ENCODE measurements at regions not wholly inside any gene's neighbourhood (a gene's known extent, or its start where the extent isn't known, plus 50 kb on each side); places are given as distances from the start of the nearest gene placed in this dataset.

DNA sequence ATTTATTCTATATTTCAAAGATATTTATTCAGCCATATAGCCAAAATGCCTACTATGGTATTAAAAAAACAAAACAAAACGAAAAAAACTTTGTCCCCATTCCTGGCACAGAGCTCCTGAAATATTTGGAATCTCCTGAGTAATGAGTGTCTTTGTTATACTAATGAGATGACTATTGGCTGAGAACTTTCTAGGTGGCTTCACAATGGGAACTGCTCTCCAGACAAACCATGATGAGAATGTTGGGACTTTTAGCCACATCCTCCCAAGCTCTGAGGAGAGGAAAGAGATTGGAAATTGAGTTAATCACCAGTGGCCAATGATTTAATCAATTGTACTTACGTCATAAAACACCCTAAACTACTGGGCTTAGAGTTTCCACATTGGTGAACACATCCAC is 631.8 kb upstream of the SETBP1 start:
- no peak overlapping the region for H3K9ac ChIP-seq (ENCODE audit: insufficient read length)
- H3K9me3 ChIP-seq (ENCODE audit: low read depth, low read length), result no peaks in the 10 kb centered on the region
- no peak overlapping the region for H3K4me3 ChIP-seq
- no peaks in the 10 kb centered on the region for H3K36me3 ChIP-seq (ENCODE audit: insufficient read depth, low read length)
- no peak for TF ChIP-seq EZH2 (IDR thresholded peaks at IDR 0.05)
- TF ChIP-seq FOXP2 (optimal IDR thresholded peaks at IDR 0.05; ENCODE audit: control extremely low read depth, extremely low read length, insufficient read depth), result no peak
- no peak for TF ChIP-seq POLR2AphosphoS5 (IDR thresholded peaks at IDR 0.05; ENCODE audit: borderline replicate concordance, low read depth, low read length)
- H3K27ac ChIP-seq, result no peak overlapping the region
- no peak for DNase-seq (ENCODE audit: low read depth, low spot score)

DNA sequence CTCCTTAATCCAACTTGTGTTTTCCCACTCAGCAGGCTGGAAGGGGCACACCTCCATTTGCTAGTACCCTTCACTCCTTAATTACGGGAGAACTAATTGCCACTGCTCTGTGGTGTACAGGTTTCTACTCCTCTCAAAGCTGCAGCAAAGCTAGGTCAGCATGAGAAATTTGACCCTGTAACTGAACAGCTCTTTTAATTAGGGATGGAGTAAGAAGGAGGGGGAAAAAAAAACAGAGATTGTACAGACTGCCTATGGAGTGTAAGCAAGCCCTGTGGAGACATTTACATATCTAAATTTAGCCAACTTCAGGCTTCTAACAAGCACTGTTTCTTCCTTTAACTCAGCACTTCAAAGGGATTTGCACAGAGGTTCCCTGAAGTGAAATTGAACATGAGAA is 629.7 kb upstream of the SETBP1 start:
- no peak for TF ChIP-seq POLR2AphosphoS5 (IDR thresholded peaks at IDR 0.05; ENCODE audit: borderline replicate concordance, low read depth, low read length)
- no peak for TF ChIP-seq EZH2 (IDR thresholded peaks at IDR 0.05)
- TF ChIP-seq FOXP2 (optimal IDR thresholded peaks at IDR 0.05; ENCODE audit: control extremely low read depth, extremely low read length, insufficient read depth), result no peak
- H3K27ac ChIP-seq, result no peak overlapping the region
- H3K9ac ChIP-seq (ENCODE audit: insufficient read length), result no peak overlapping the region
- no peaks in the 10 kb centered on the region for H3K9me3 ChIP-seq (ENCODE audit: low read depth, low read length)
- no peak for DNase-seq (ENCODE audit: low read depth, low spot score)
- H3K36me3 ChIP-seq (ENCODE audit: insufficient read depth, low read length), result no peaks in the 10 kb centered on the region
- H3K4me3 ChIP-seq, result no peak overlapping the region

DNA sequence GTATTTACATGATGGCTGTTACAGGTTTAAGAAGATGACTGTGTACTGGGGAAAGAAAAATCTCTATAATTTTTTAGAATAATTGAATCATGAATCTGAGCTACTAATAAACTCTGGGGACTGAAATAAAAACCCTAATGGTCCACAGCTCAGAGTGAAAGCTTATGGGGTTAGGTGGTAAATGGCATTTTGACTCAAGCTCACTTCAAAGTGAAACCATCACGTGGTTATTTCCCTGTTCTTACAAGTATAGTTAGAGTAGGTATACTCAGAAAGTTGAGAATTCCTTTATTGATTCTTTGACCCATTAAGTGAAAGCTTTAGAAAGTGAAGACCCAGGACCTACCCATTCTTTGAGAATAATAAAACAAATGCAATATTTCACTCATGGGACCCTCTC is 626.2 kb upstream of the SETBP1 start:
- no peak for TF ChIP-seq POLR2AphosphoS5 (IDR thresholded peaks at IDR 0.05; ENCODE audit: borderline replicate concordance, low read depth, low read length)
- TF ChIP-seq EZH2 (IDR thresholded peaks at IDR 0.05), result no peak
- TF ChIP-seq FOXP2 (optimal IDR thresholded peaks at IDR 0.05; ENCODE audit: control extremely low read depth, extremely low read length, insufficient read depth), result no peak
- H3K27ac ChIP-seq, result no peak overlapping the region
- no peaks in the 10 kb centered on the region for H3K9me3 ChIP-seq (ENCODE audit: low read depth, low read length)
- DNase-seq (ENCODE audit: low read depth, low spot score), result no peak
- no peak overlapping the region for H3K4me3 ChIP-seq
- H3K36me3 ChIP-seq (ENCODE audit: insufficient read depth, low read length), result no peaks in the 10 kb centered on the region
- H3K9ac ChIP-seq (ENCODE audit: insufficient read length), result no peak overlapping the region

DNA sequence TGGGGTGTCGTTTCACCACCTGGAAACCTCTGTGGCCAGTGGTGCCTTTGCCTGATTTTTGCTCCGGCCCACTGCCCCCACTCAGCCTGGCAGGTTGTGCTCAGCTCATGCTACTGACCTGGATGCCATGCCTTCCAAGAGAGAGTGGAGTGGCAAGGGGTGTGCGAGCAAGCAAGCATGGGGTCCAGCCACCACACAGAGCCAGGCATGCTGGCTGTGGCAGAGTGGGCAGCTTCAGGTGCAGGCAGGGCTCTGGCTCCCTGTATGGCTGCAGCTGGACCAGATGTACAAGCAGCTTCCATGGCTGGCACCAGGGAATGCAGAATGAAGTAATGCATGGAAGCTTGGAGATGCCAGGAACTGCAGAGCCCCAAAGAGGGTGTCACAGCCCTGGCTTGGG is 620.5 kb upstream of the SETBP1 start:
- TF ChIP-seq POLR2AphosphoS5 (IDR thresholded peaks at IDR 0.05; ENCODE audit: borderline replicate concordance, low read depth, low read length) (no peak), FOXP2 (optimal IDR thresholded peaks at IDR 0.05; ENCODE audit: control extremely low read depth, extremely low read length, insufficient read depth) (no peak), EZH2 (IDR thresholded peaks at IDR 0.05) (no peak)
- H3K9me3 ChIP-seq (ENCODE audit: low read depth, low read length), result no peaks in the 10 kb centered on the region
- H3K9ac ChIP-seq (ENCODE audit: insufficient read length), result no peak overlapping the region
- H3K4me3 ChIP-seq, result no peak overlapping the region
- no peak overlapping the region for H3K27ac ChIP-seq
- no peak for DNase-seq (ENCODE audit: low read depth, low spot score)
- no peaks in the 10 kb centered on the region for H3K36me3 ChIP-seq (ENCODE audit: insufficient read depth, low read length)

DNA sequence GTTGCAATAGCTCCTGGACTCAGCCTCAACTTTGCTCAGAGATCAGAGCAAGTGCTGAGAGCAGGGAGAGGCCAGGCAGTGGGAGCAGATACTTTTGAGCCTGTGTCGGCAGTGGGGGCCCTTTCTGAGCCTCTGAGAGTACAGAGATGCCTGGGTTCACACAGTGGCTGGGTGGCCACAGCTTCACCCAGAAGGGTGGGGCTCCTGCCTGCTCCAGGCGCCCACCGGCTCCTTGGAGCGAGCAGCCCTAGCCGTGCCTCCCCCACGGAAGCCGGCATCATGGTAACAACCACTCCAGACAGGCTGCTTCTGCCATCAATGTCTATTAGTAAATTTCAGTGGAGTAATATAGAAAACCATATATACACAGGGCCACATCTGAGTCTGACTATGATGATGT is 619.2 kb upstream of the SETBP1 start:
- no peak for DNase-seq (ENCODE audit: low read depth, low spot score)
- H3K27ac ChIP-seq, result no peak overlapping the region
- H3K36me3 ChIP-seq (ENCODE audit: insufficient read depth, low read length), result no peaks in the 10 kb centered on the region
- TF ChIP-seq FOXP2 (optimal IDR thresholded peaks at IDR 0.05; ENCODE audit: control extremely low read depth, extremely low read length, insufficient read depth) (no peak), EZH2 (IDR thresholded peaks at IDR 0.05) (no peak), POLR2AphosphoS5 (IDR thresholded peaks at IDR 0.05; ENCODE audit: borderline replicate concordance, low read depth, low read length) (no peak)
- H3K4me3 ChIP-seq, result no peak overlapping the region
- no peak overlapping the region for H3K9ac ChIP-seq (ENCODE audit: insufficient read length)
- no peaks in the 10 kb centered on the region for H3K9me3 ChIP-seq (ENCODE audit: low read depth, low read length)

DNA sequence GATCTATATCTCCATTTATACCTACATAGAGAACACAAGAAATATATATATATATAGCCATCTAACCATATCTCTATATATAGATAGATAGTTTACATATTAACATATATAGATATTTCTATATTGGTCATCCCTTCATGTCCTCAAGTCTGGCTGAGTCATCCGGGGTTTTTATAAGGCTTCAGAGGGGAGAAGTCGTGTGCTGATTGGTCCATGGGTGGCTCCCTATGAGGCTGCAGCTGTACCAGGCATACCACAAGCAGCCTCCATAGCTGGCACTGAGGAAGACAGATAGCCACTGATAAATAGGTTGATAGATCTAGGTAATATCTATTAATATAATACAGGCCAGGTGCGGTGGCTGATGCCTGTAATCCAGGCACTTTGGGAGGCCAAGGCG is 618.3 kb upstream of the SETBP1 start:
- no peaks in the 10 kb centered on the region for H3K36me3 ChIP-seq (ENCODE audit: insufficient read depth, low read length)
- H3K9me3 ChIP-seq (ENCODE audit: low read depth, low read length), result no peaks in the 10 kb centered on the region
- TF ChIP-seq EZH2 (IDR thresholded peaks at IDR 0.05) (no peak), FOXP2 (optimal IDR thresholded peaks at IDR 0.05; ENCODE audit: control extremely low read depth, extremely low read length, insufficient read depth) (no peak), POLR2AphosphoS5 (IDR thresholded peaks at IDR 0.05; ENCODE audit: borderline replicate concordance, low read depth, low read length) (no peak)
- DNase-seq (ENCODE audit: low read depth, low spot score), result no peak
- H3K4me3 ChIP-seq, result no peak overlapping the region
- no peak overlapping the region for H3K27ac ChIP-seq
- no peak overlapping the region for H3K9ac ChIP-seq (ENCODE audit: insufficient read length)

DNA sequence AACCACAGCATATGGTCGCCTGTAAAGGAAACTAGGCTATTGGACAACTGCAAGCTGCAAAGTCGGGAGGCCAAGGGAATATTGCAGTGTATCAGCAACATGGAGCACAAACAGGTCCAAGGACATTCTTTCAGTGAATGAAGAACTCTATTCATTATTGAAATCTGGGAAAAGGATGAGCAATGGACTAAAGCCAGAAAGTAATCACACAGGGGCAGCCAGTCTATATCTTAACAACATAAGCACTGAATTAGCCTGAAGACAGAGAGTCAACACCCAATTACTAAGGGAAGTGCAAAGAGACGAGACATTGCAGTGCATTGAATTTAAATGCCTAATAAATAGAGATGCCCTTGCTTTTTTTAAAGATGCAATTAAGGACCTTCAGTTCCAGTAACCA is 615.5 kb upstream of the SETBP1 start:
- no peak overlapping the region for H3K27ac ChIP-seq
- no peak overlapping the region for H3K9ac ChIP-seq (ENCODE audit: insufficient read length)
- no peak overlapping the region for H3K4me3 ChIP-seq
- no peak for TF ChIP-seq POLR2AphosphoS5 (IDR thresholded peaks at IDR 0.05; ENCODE audit: borderline replicate concordance, low read depth, low read length)
- no peaks in the 10 kb centered on the region for H3K36me3 ChIP-seq (ENCODE audit: insufficient read depth, low read length)
- H3K9me3 ChIP-seq (ENCODE audit: low read depth, low read length), result no peaks in the 10 kb centered on the region
- no peak for DNase-seq (ENCODE audit: low read depth, low spot score)

DNA sequence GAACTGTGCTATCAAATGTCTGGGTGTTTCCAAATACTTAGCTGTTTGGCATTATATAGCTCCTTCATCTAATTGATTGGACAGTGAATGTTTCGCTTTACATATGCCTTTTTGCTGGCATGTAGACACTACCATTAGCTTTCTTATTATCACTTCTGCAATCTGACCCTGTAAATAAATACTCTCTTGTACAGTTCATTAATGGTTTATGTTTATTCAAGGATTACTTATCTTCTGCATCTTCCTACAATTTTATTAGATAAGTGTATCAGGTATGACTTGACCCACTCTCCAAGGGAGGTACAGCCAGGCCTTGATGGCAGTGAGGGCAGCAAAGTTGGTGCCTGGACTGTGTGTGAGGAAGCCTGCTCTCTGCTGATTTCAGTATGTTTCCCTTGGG is 614.1 kb upstream of the SETBP1 start:
- Histone ChIP-seq H3K9me3 (ENCODE audit: low read depth, low read length) (no peaks in the 10 kb centered on the region), H3K4me3 (no peak overlapping the region), H3K27ac (no peak overlapping the region), H3K36me3 (ENCODE audit: insufficient read depth, low read length) (no peaks in the 10 kb centered on the region), H3K9ac (ENCODE audit: insufficient read length) (no peak overlapping the region)
- TF ChIP-seq FOXP2 (optimal IDR thresholded peaks at IDR 0.05; ENCODE audit: control extremely low read depth, extremely low read length, insufficient read depth) (no peak), POLR2AphosphoS5 (IDR thresholded peaks at IDR 0.05; ENCODE audit: borderline replicate concordance, low read depth, low read length) (no peak), EZH2 (IDR thresholded peaks at IDR 0.05) (no peak)
- no peak for DNase-seq (ENCODE audit: low read depth, low spot score)

DNA sequence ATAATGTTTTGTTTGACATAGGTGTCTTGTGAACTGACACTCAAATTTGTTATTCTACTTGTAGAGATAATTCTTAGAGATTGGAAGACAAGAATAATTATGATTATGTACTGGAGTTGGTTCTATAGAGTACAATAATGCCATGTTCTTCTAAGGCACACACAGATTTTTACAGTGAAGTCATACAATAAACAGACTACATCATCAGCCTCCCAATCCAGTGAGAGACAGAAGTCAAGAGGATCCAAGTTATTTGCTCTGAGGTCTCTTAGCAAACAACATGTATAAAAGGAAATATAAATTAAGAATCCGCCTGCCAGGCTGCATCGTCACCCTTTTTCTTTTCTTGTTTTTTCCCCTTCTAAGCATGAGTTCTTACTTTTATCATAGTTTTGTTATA is 613.5 kb upstream of the SETBP1 start:
- Histone ChIP-seq H3K36me3 (ENCODE audit: insufficient read depth, low read length) (no peaks in the 10 kb centered on the region), H3K9me3 (ENCODE audit: low read depth, low read length) (no peaks in the 10 kb centered on the region), H3K9ac (ENCODE audit: insufficient read length) (no peak overlapping the region), H3K27ac (no peak overlapping the region), H3K4me3 (no peak overlapping the region)
- DNase-seq (ENCODE audit: low read depth, low spot score), result no peak
- TF ChIP-seq POLR2AphosphoS5 (IDR thresholded peaks at IDR 0.05; ENCODE audit: borderline replicate concordance, low read depth, low read length) (no peak), EZH2 (IDR thresholded peaks at IDR 0.05) (no peak), FOXP2 (optimal IDR thresholded peaks at IDR 0.05; ENCODE audit: control extremely low read depth, extremely low read length, insufficient read depth) (no peak)

Data from SK-N-MC (cell line).